GM03348 (cell line): ENCODE measurements at regions not wholly inside any gene's neighbourhood (a gene's known extent, or its start where the extent isn't known, plus 50 kb on each side); places are given as distances from the start of the nearest gene placed in this dataset.

Experiments
- DNase-seq: peaks from one replicate; pipeline ENCODE4 v3.0.0; 2012; ENCODE audit warnings: low spot score

DNA sequence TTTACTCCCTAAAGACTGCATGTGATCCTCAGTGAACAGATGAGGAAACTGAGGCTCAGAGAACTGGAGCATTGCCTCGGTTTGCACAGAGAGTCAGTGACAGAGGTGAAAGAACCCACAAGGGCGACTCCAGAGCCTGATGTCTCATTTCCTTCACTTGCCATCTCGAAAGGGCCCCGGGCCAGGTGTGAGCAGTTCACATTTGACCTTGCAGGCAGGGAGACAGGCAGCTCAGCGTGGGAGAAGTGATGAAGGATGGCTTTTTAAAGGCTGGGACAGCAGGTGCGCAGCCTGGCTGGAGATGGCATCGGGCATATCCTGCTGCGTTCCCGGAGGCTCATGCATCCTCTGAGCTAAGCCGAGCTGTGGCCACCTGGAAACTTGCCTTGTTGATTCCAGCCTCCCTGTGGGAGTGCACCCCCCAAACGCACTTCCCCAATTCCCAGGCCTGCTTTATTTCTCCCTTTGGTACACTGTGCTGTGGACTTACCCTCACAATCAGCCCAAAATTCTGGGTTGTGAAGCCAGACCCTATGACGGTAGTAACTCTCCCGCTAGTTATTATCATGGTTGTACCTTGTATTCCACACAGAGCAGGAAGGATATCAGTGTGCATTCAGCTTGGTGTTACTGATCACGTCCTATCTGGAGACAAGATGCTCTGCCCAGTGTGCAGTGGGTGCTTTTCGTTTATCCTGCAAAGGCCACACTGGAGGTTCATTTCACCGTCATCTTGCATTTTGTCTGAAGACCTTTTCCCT, 753.2 kb upstream of the EEF2KMT start:
- no peak for DNase-seq

DNA sequence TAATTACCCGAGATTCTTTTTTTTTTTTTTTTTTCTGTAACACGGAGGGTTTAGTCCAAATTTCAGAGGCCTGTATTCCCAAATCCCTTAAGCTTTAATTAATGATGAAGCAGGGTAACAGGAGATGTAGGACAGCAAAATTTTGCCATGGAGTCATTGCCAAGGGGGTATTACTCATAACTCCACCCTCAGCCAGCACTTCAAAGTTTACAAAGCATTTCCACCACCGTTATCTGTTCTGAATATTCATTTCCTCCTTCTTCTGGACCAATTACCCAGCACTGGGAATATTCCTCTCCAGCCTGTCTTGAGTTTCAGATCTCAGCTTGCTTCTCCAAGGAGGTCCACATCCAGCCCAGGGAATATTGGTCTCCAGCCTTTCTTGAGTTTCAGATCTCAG, 747.5 kb upstream of the EEF2KMT start:
- DNase-seq, result no peak

DNA sequence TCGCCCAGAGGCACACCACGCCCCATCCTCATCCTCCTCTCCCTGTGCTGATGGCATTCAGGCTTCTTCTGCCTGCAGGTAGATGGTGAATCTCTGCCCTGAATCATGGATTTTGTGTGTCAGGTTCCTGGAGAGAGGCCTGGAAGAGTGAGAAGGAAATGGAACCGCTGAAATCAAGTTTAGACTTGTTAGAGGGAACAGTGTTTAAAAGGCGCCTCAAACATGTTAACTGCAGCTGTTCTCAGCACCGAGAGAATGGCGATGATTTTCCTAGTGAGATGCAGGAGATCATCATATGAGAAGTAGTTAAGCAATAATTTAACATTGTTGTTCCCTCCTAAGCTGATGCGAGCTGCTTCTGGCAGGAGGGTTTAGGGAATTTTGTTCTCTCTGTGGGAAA, 744.4 kb upstream of the EEF2KMT start:
- no peak for DNase-seq

DNA sequence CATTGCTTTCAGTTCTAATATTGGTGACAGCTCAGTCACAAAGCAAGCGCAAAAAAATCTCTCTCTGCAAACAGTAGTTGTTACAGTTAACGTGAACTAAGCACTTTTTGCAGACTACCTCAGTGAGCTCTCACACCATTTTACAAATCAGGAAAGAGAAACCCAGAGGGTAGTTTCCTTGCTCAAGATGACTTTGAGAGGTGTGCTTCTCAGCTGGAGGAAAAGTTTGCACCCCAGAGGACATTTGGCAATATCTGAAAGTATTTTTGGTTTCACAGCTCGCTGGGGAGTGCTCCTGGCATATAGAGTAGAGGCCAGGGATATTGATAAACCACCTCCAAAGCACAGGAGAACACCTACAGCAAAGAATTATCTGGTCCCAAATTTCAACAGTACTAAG, 741.1 kb upstream of the EEF2KMT start:
- no peak for DNase-seq

DNA sequence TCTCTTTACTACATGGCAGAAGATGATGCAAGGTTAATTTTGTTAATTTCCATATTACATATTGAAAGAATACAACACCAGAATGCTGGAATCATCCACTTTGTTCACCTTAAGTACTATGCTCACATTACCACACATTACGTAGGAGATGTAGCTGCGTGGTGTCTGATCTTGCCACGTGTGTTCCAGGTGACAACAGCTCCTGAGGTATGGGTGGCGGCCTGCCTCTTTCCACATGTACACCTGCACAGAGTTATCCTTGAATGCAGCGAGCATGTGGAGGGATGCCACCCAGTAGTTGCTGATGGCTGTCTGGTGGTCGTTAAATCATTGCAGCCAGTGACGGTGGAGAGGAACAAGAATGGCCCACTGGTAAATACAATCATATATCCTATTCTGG, 740.5 kb upstream of the EEF2KMT start:
- no peak for DNase-seq

DNA sequence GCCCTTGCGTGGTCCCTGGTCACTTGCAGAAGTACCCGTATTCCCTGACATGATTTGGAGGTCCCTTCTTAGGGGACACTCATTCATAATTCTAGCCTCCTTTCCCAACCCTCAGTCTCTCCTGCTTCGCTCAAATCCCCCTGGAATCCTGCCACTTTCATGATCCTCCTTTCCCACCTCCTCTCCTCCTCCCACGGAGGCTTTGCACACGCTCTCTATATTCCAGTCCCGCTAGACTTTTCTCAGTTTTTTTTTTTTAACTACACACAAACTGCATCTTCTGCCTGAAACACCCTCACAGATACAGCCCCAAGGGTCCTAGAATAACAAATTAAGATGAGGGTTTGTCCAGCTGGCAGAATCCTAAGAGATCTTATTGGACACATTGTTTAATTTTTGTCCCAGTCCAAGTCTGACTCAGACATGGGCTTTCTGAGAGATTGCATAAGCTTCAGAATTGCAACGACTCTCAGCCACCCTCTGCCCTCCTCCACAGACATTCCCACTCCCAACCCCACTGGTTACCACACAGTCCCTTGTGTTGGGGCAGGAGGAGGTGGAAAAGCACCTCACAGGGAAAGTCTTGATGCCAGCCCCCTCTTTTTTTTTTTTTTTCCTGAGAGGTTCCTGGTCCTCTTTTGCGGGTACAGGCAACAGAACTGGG, 739.5 kb upstream of the EEF2KMT start:
- DNase-seq, result no peak

DNA sequence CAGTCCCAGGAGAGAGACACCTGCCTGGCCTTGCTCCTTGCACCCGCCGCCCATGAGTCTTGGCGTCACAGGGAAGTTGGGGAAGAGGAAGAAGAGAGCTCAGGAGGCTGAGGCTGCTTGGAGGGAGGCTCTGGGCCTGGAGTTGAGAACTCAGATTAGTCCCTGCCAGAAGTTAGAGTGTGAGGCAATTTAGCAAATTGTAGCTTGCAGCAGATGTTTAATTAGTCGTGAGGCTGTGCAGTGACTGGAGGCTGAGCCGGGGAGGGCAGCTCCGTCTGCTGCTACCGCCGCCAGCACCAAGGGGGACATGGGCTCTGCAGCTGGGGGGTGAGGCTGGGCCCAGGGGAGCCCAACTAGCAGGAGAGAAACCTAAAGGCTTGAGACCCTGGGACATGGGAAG, 738.3 kb upstream of the EEF2KMT start:
- DNase-seq, result no peak

DNA sequence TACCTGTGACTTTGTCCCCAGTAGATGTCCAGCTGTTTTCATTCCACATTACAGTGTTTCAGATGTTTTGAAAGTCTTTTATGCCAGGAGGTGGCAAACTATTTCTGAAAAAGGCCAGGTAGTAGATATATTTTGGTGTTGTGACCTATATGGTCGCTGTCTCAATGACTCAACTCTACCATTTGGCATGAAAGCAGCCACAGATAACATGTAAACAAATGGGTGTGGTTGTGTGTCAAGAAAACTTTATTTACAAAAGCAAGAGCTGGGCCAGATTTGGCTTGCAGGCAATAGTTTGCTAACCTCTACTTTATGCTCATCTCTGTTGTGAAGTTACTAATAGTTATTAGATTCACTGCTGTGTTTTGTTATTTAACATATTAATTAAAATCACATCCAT, 728.7 kb upstream of the EEF2KMT start:
- DNase-seq, result no peak

DNA sequence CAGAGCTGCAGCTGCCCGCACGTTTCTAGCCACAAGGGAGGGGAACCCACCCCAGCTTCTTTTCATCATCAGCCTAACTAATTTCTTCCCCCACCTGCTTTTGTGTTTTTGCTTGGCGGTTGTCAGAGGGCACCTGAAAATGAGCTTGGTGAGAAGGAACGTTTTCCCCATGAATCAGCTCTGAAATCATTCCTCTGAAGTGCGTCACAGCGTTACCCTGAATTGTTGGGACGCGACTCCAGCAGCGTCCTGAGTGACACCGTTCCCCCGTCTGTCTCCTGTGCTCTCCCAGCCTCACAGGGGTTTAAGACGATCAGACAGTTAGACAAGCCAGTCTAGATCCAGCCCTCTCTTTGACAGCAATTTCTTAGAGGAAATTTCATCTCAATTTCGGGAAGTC, 722.9 kb upstream of the EEF2KMT start:
- DNase-seq, result no peak

DNA sequence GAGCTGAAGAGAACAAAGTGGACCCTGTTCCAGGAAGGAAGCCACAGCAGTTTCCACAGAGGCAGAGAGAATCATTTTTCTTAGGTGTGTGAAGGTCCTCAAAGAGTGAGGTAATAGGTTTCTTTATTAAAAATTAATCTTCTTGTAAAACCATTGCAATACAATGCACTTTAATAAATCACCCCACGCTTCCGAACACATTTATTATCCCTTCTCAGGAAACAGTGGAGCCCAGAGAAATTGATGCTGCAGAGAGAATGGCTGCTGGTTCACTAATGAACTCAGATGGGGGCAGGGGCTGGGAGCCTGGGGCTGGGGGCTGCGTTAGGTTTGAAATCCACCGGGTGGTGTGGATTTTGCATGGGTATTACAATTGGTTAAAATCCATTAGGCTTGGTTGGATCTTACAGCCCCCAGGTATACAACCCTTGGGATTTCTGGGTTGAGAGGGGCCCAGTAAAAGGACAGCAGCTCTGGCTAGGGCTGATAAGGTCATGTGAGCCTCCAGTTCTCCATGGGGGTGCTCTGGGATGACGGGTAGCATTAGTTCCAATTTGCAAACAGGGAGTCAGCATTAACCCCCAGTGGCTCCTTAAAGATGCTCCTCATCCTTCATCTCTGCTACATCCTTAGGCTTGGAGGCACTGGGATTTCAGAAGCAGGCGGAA, 718.1 kb upstream of the EEF2KMT start:
- DNase-seq, result no peak

DNA sequence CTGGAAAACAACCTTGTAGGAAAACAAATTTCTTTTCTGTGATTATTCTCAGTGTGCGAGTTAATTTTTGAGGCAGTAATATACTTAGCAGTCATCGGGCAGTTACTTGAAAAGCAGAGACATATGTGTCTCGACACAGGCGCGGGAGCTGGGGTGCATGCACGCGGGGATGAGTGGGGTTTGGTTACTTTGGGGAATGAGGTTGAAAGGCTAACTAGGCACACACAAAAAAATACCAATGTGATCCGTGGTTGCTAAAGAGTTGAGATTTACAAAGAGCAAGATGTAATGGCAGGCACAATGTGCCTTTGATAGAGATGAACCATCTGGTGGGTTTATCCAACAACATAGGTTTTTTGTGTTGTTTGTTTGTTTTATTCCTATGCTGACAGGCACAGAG, 703.8 kb upstream of the EEF2KMT start:
- no peak for DNase-seq

DNA sequence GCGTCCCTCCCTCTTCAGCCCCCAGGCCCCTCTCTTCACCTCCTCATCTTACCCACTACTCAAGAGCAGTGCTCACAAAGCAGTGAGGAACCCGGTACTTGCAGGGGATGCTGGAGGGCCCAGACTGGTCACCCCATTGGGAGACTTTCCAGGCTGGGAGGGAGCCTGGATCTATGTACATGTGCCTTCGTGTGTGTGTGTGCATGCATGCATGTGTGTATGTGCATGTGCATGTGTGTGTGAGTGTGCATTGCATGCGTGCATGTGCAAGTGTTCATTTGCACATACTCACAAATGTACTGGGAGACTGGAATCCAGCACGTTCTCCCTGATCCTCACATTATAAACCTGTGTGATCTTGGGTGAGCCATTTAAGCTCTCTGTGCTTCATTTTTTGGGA, 696.0 kb upstream of the EEF2KMT start:
- no peak for DNase-seq

DNA sequence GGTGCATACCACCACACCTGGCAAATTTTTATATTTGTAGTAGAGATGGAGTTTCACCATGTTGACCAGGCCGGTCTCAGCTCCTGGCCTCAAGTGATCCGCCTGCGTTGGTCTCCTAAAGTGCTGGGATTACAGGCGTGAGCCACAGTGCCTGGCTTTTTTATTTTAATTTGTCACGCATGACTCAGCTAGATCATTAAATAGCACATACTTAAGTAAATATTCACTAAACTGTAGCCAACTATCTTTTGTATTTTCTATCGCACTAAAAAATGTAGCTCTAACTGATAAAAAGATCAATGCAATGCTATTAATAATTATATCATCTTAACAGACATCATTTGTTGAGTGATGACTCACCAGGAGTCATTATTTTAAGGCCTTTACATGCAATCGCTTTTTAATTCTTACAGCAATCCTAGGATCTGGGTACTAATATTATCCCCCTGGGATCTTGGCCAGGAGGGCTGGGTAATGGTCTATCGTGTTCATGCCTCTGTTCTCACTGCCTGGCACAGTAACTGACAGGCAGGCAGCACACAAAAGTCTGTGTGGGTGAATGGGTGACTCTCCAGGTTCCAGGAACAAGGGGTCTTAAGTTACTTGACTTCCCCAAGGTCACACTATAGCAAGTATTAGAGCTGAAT, 693.5 kb upstream of the EEF2KMT start:
- DNase-seq, result no peak

DNA sequence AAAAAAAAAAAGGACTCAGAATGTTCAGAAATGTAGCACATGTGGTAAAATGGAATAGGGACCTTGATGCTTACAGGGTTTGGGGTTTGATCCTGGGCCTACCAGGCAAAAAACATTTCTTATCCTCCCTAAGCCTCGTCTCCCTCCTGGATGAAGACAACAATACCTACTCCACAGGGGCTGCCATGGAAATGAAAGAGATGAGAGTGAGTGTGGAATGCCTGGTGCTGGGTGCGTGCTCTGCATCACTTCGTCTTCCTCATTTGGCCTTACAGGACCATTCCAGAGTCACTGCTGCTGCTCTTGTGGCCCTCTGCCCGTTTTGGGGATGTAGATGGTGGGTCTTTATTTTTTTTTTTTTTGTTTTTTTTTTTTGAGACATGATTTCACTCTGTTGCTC, 692.9 kb upstream of the EEF2KMT start:
- DNase-seq, result no peak

DNA sequence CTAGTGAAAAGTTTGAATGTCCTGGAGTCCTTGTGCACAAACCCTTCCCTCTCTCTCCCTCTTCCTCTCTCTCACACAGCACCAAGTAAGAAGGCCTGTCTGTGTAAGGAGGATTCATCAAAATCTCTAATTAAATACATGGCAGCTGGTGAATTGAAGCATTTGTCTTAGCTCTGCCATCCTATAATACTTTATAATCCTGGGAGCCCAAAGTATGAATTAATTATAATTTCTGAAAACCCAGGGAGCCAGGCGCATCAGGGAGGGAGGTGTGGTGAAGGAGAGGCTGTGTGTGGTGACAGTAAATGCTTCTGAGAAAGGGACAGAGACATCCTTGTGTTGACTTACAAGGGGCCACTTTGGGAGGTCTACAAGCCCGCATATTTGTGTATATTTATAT, 691.4 kb upstream of the EEF2KMT start:
- DNase-seq, result no peak

DNA sequence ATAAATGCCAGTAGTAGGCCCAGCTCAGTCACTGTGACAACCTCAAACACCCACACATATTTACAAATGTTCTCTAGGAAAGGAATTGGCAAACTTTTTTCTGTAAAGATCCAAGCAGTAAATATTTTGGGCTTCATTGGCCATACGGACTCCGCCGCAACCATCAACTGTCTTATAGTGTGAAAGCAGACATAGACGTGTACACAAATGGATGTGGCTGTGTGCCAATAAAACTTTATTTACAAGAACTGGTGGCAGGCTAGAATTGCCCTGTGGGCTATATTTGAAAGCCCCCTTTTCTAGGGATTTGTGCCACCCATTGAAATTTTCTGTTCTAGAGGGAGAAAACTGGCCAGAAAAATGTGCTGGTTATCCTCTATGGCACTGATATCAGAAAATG, 683.8 kb upstream of the EEF2KMT start:
- DNase-seq, result no peak

DNA sequence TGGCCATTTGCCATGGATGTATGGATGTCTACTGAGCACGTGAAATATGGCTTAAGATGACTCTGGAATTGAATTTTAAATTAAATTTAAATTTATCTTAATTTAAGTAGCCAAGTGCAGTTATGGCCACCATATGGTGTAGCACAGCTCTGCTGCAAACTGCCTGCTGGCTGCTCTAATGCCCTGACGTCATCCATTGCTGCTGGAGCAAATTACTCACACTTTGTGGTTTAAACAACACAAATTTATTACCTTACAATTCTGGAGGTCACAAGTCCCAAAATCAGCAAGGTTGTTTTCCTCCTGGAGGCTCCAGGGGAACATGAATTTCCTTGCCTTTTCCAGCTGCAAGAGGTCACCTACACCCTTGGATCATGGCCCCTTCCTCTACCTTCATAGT, 679.3 kb upstream of the EEF2KMT start:
- DNase-seq, result no peak

DNA sequence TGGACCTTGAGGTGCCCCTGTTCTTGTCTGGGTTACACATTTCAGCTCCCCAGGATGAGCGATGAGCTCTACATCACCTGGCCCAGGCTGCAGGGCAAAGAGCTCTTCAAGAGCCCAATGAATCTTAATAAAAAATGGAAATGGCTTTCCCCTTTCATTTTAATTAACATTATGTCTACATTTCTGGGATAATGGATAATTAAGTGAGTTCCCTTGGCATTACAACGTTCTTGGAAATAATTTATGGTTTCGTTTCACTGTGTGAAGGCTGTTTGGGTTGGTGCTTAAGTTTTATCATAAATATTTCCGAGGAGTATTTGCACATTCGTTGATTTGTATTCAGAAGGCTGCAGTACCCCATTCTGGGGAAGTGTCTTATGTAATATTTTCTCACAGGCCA, 678.3 kb upstream of the EEF2KMT start:
- DNase-seq, result no peak

DNA sequence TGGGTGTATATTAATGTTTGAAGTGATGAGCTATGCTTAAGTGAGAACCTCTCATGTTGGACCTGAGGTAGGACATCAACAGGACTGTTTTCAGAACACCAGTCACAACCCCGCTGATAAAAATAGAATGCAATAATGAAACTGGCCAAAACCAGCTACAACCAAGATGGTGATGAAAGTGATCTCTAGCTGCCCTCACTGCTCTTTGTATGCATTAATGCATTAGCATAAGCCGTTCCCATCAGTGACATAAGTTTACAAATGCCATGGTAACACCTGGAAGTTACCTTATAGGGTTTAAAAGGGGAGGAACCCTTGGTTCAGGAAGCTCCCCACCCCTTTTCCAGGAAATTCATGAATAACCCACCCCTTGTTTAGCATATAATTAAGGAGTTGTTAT, 672.5 kb upstream of the EEF2KMT start:
- no peak for DNase-seq

DNA sequence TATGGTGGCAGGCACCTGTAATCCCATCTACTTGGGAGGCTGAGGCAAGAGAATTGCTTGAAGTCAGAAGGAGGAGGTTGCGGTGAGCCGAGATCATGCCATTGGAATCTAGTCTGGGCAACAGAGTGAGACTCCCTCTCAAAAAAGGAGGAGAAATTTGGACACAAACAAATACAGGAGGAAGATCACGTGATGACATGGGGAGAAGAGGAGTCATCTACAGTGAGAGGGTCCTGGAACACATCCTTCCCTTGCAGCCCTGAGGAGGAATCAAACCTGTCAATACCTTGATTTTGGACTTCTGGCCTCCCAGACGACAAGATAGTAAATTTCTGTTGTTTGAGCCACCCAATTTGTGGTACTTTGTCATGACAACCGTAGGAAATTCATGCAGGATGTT, 671.9 kb upstream of the EEF2KMT start:
- no peak for DNase-seq

DNA sequence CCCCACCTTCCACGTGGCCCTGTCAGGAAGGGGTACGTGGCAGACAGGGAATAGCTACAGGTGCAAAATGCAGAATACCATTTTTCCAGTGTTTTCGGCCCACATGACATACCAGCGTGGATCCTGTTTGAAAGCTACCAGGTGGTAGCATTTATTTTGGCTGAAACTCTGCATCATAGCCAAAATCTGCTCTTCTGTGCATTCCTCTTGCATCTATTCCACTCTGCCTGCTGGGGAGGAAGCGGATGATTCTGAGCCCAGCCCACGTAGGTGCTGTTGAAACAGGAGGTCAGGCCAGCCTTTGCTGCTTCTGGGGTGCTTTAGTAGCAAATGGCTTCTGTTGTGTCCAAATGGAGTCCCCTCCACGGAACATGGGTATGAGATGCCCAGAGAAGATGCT, 670.9 kb upstream of the EEF2KMT start:
- DNase-seq, result no peak

DNA sequence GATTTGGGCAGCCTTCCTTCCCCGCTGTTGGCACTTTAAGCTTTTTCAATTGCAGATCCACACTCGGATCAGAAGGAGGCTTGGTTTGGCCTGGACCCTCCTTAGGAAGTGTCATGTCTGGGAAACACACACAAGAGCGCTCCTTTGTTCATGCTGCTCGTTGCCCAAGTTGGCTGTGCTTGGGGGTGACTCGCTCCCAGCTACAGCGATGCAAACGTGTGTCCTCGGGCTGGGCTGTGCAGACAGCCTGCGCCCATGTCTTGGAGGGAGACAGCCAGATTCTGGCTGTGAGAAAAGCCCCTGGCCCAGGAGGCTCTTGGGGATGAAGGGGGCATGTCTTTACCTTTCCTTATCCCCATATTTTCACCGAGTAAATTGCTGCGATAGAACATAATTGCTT, 665.6 kb upstream of the EEF2KMT start:
- DNase-seq, result no peak

DNA sequence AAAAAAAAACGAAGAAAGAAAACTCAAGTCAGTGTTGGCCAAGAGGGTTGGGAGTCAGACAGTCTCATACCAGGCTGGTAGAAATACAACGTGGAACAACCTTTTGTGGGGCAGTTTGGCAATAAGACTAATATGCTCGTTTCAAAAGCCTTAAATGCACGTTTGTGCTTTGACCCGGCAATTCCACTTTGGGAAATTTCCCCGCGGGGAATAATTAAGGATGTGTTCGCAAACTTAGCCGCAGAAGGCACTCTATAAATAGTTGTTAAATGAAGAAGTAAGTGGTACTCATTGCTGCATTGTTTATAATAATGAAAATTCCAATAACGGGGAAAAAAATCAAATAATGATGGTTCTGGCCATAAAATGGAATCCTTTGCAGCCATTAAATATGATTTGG, 664.8 kb upstream of the EEF2KMT start:
- DNase-seq, result no peak
